Fibroblast of lung (primary cell): ENCODE measurements at regions not wholly inside any gene's neighbourhood (a gene's known extent, or its start where the extent isn't known, plus 50 kb on each side); places are given as distances from the start of the nearest gene placed in this dataset.

Source experiments
- CTCF ChIP-seq, 2 donors: IDR thresholded peaks in 1 of 2; conservative IDR thresholded peaks in 1 of 2; 1 replicate in 1 of 2; 2 replicates in 1 of 2; pipeline ENCODE4 v1.5.1; 2011 to 2012; ENCODE audit warnings: low read length in 2 of 2, control low read depth in 1 of 2, inconsistent platforms in 1 of 2, low read depth in 1 of 2, mild to moderate bottlenecking in 1 of 2
- EZH2 ChIP-seq: IDR thresholded peaks from 2 replicates; pipeline ENCODE4 v1.5.1; 2012; ENCODE audit warnings: low read length, control low read depth, mild to moderate bottlenecking; ENCODE audit errors: missing control alignments

DNA sequence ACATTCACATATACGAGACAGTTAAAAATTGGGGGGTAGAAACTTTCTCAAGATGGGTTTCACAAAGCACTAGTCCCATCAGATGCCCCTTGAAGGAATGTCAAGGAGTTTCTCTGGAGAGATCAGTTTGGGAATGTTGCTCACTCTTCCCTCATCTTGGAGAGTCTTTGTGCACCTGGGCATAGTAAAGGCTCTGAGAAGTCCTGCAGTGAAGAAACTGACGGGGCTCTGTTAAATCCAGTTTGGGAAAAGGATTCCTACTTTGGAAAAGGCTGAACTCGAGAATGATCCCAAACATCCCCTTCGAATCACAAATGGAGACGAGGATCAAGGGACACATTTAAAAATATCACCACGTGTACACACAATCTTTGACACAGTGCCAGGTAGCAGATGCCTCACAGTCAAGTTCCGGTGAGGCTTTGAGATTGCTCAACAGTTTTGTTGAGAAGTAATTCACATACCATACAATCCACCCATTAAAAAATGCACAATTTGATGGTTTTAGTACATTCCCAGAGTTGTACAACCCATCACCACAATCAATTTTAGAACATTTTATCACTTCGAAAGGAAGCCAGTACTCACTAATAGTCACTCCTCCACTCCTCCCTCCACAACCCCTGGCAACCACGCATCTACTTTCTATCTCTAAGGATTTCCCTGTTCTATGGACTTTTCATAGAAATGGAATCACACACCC lies 203.4 kb upstream of the FOXF1 start:
- TF ChIP-seq EZH2, result no peak
- TF ChIP-seq CTCF (conservative IDR thresholded peaks at IDR 0.05 in 1 of 2, IDR thresholded peaks at IDR 0.05 in 1 of 2; ENCODE audit: low read depth in 1 of 2, low read length in 2 of 2), result no peak
